OCI-LY1 (cell line): ENCODE measurements at regions not wholly inside any gene's neighbourhood (a gene's known extent, or its start where the extent isn't known, plus 50 kb on each side); places are given as distances from the start of the nearest gene placed in this dataset.

Experiments used
- CTCF ChIP-seq: fragments of 200-600 bp; sonication (generic), shearing (Covaris generic); IDR thresholded peaks from 2 replicates; pipeline ENCODE4 v1.5.1; 2017; ENCODE audit warnings: mild to moderate bottlenecking, antibody characterized with exemption, low read length, moderate library complexity, mixed read lengths
- EZH2 ChIP-seq: fragments of 200-600 bp; sonication (generic), shearing (Covaris generic); IDR thresholded peaks from 2 replicates; pipeline ENCODE4 v1.8.0; 2017; ENCODE audit warnings: borderline replicate concordance, mixed run types, mild to moderate bottlenecking, antibody characterized with exemption, low read length, moderate library complexity, mixed read lengths

DNA sequence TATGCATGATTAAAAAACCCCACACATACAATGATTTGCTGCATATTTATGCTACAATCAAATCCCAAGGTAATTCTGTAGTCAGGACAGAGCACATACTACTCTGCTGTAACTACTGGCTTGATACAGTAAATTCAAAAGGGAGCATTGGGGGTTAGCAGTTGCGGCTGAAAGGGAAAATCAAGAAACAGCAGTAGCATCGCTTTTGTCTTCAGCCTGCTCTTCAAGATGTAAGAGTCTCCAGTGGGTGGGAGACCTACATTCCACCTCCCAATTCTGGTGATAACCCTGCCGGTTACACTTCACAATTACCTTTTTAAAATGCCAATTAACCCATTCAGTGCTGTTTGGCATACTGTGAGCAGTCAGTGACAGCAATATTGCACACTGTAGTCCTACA, 259.4 kb downstream of the NR2F2 start:
- TF ChIP-seq CTCF: no peak
- TF ChIP-seq EZH2: no peak
